Testis (tissue), 2 donors: ENCODE measurements at regions not wholly inside any gene's neighbourhood (a gene's known extent, or its start where the extent isn't known, plus 50 kb on each side); places are given as distances from the start of the nearest gene placed in this dataset.

Experiments
- CTCF ChIP-seq, 3 experiments: fragments of 450-650 bp in 2 of 3; fragments of 200-600 bp in 1 of 3; sonication (generic) in 1 of 3; IDR thresholded peaks; one replicate each; pipeline ENCODE4 v1.5.1; 2016 to 2019; ENCODE audit warnings: antibody characterized with exemption in 3 of 3, mild to moderate bottlenecking in 2 of 3, moderate library complexity in 1 of 3
- POLR2A ChIP-seq: fragments of 450-650 bp; IDR thresholded peaks from one replicate; pipeline ENCODE4 v1.6.1; 2017; ENCODE audit warnings: antibody characterized with exemption, mild to moderate bottlenecking, moderate library complexity

- TF ChIP-seq CTCF (IDR thresholded peaks at IDR 0.05) (no peak), POLR2A (no peak)
These were observed 120.6 kb downstream of the ZWINT start for GRCh38 chr10:56240471-56240870.
